ENCODE measurements at regions not wholly inside any gene's neighbourhood (a gene's known extent, or its start where the extent isn't known, plus 50 kb on each side); places are given as distances from the start of the nearest gene placed in this dataset.
A peak's percentile ranks its signal among the peaks of the same experiment; 100 is the strongest.
"Not testable (repeated sequence)": the region's sequence is repeated elsewhere in the genome, so short reads cannot be mapped to it uniquely, and the experiment has no call there.

GRCh38 chr5:56409331-56410190, 176.4 kb upstream of the ANKRD55 start:
- no peaks in the 10 kb centered on the region for H3K27me3 ChIP-seq (ENCODE audit: control insufficient read depth, insufficient read depth, low read length)
- DNase-seq: peak; percentile 51 to 73
- 80% methylated on average over 3 of the region's 13 CpGs for WGBS (ENCODE audit: insufficient coverage, low lambda C conversion rate)
- H3K4me3 ChIP-seq (ENCODE audit: low read length): no peak overlapping the region
- no peaks in the 10 kb centered on the region for H3K9me3 ChIP-seq (ENCODE audit: control insufficient read depth, low read depth, low read length)
- H3K36me3 ChIP-seq (ENCODE audit: control insufficient read depth, insufficient read depth, low read length): no peaks in the 10 kb centered on the region
- peak overlapping the region; percentile 59 for H3K27ac ChIP-seq (ENCODE audit: low read length)
- H3K4me1 ChIP-seq (ENCODE audit: control insufficient read depth, insufficient read depth, low read length): peaks cover 42% of the 10 kb centered on the region

- H3K9me3 ChIP-seq (ENCODE audit: control insufficient read depth, low read depth, low read length): no peaks in the 10 kb centered on the region
- H3K36me3 ChIP-seq (ENCODE audit: control insufficient read depth, insufficient read depth, low read length): no peaks in the 10 kb centered on the region
- no peak overlapping the region for H3K4me3 ChIP-seq (ENCODE audit: low read length)
- no peak overlapping the region for H3K27ac ChIP-seq (ENCODE audit: low read length)
- no peaks in the 10 kb centered on the region for H3K27me3 ChIP-seq (ENCODE audit: control insufficient read depth, insufficient read depth, low read length)
- H3K4me1 ChIP-seq (ENCODE audit: control insufficient read depth, insufficient read depth, low read length): peaks cover 34% of the 10 kb centered on the region
- no CpG with 5 or more reads among the region's 2 CpGs for WGBS (ENCODE audit: insufficient coverage, low lambda C conversion rate)
- DNase-seq: no peak
These were observed 173.7 kb upstream of the ANKRD55 start for GRCh38 chr5:56406838-56407237.

GRCh38 chr5:56406221-56406620, 173.1 kb upstream of the ANKRD55 start:
- H3K4me3 ChIP-seq (ENCODE audit: low read length): no peak overlapping the region
- WGBS (ENCODE audit: insufficient coverage, low lambda C conversion rate): no CpG with 5 or more reads among the region's 1 CpG
- peaks cover 31% of the 10 kb centered on the region for H3K4me1 ChIP-seq (ENCODE audit: control insufficient read depth, insufficient read depth, low read length)
- H3K9me3 ChIP-seq (ENCODE audit: control insufficient read depth, low read depth, low read length): no peaks in the 10 kb centered on the region
- H3K27me3 ChIP-seq (ENCODE audit: control insufficient read depth, insufficient read depth, low read length): no peaks in the 10 kb centered on the region
- H3K36me3 ChIP-seq (ENCODE audit: control insufficient read depth, insufficient read depth, low read length): no peaks in the 10 kb centered on the region
- peak overlapping the region; percentile 14 for H3K27ac ChIP-seq (ENCODE audit: low read length)
- no peak for DNase-seq

- Histone ChIP-seq H3K27me3 (ENCODE audit: control insufficient read depth, insufficient read depth, low read length) (no peaks in the 10 kb centered on the region), H3K9me3 (ENCODE audit: control insufficient read depth, low read depth, low read length) (no peaks in the 10 kb centered on the region), H3K4me3 (ENCODE audit: low read length) (no peak overlapping the region), H3K36me3 (ENCODE audit: control insufficient read depth, insufficient read depth, low read length) (no peaks in the 10 kb centered on the region), H3K4me1 (ENCODE audit: control insufficient read depth, insufficient read depth, low read length) (peaks cover 31% of the 10 kb centered on the region), H3K27ac (ENCODE audit: low read length) (peak overlapping the region; percentile 14)
- no CpG with 5 or more reads among the region's 4 CpGs for WGBS (ENCODE audit: insufficient coverage, low lambda C conversion rate)
- peak in 1 of 2 donors; percentile 42 for DNase-seq
These were observed 172.2 kb upstream of the ANKRD55 start for GRCh38 chr5:56405116-56405908.

GRCh38 chr5:56402266-56403220, 169.4 kb upstream of the ANKRD55 start:
- WGBS (ENCODE audit: insufficient coverage, low lambda C conversion rate): 100% methylated on average over 1 of the region's 7 CpGs
- H3K4me3 ChIP-seq (ENCODE audit: low read length): no peak overlapping the region
- H3K4me1 ChIP-seq (ENCODE audit: control insufficient read depth, insufficient read depth, low read length): peaks cover 24% of the 10 kb centered on the region
- no peaks in the 10 kb centered on the region for H3K27me3 ChIP-seq (ENCODE audit: control insufficient read depth, insufficient read depth, low read length)
- H3K27ac ChIP-seq (ENCODE audit: low read length): peak overlapping the region; percentile 37
- H3K9me3 ChIP-seq (ENCODE audit: control insufficient read depth, low read depth, low read length): peaks cover 2% of the 10 kb centered on the region
- DNase-seq: peak in 1 of 2 donors; percentile 49
- no peaks in the 10 kb centered on the region for H3K36me3 ChIP-seq (ENCODE audit: control insufficient read depth, insufficient read depth, low read length)

GRCh38 chr5:56397796-56398195, 164.7 kb upstream of the ANKRD55 start:
- not testable (repeated sequence) for H3K27ac ChIP-seq (ENCODE audit: low read length); DNase-seq; H3K4me1 ChIP-seq (ENCODE audit: control insufficient read depth, insufficient read depth, low read length); H3K4me3 ChIP-seq (ENCODE audit: low read length); H3K27me3 ChIP-seq (ENCODE audit: control insufficient read depth, insufficient read depth, low read length); H3K36me3 ChIP-seq (ENCODE audit: control insufficient read depth, insufficient read depth, low read length); H3K9me3 ChIP-seq (ENCODE audit: control insufficient read depth, low read depth, low read length)
- WGBS (ENCODE audit: insufficient coverage, low lambda C conversion rate): no CpG with 5 or more reads among the region's 24 CpGs

GRCh38 chr5:56396634-56397033, 163.5 kb upstream of the ANKRD55 start:
- Histone ChIP-seq H3K9me3 (ENCODE audit: control insufficient read depth, low read depth, low read length) (peaks cover 6% of the 10 kb centered on the region), H3K27me3 (ENCODE audit: control insufficient read depth, insufficient read depth, low read length) (no peaks in the 10 kb centered on the region), H3K27ac (ENCODE audit: low read length) (no peak overlapping the region), H3K4me3 (ENCODE audit: low read length) (no peak overlapping the region), H3K4me1 (ENCODE audit: control insufficient read depth, insufficient read depth, low read length) (no peaks in the 10 kb centered on the region), H3K36me3 (ENCODE audit: control insufficient read depth, insufficient read depth, low read length) (no peaks in the 10 kb centered on the region)
- no peak for DNase-seq

- Histone ChIP-seq H3K4me1 (ENCODE audit: control insufficient read depth, insufficient read depth, low read length) (no peaks in the 10 kb centered on the region), H3K27ac (ENCODE audit: low read length) (no peak overlapping the region), H3K27me3 (ENCODE audit: control insufficient read depth, insufficient read depth, low read length) (no peaks in the 10 kb centered on the region), H3K4me3 (ENCODE audit: low read length) (no peak overlapping the region), H3K9me3 (ENCODE audit: control insufficient read depth, low read depth, low read length) (no peaks in the 10 kb centered on the region), H3K36me3 (ENCODE audit: control insufficient read depth, insufficient read depth, low read length) (no peaks in the 10 kb centered on the region)
- no peak for DNase-seq
- no CpG with 5 or more reads among the region's 2 CpGs for WGBS (ENCODE audit: insufficient coverage, low lambda C conversion rate)
These were observed 156.1 kb upstream of the ANKRD55 start for GRCh38 chr5:56389261-56389660.

GRCh38 chr5:56388229-56388985, 155.3 kb upstream of the ANKRD55 start:
- H3K9me3 ChIP-seq (ENCODE audit: control insufficient read depth, low read depth, low read length): no peaks in the 10 kb centered on the region
- no peak overlapping the region for H3K27ac ChIP-seq (ENCODE audit: low read length)
- DNase-seq: no peak
- no peaks in the 10 kb centered on the region for H3K4me1 ChIP-seq (ENCODE audit: control insufficient read depth, insufficient read depth, low read length)
- H3K4me3 ChIP-seq (ENCODE audit: low read length): no peak overlapping the region
- H3K36me3 ChIP-seq (ENCODE audit: control insufficient read depth, insufficient read depth, low read length): no peaks in the 10 kb centered on the region
- no peaks in the 10 kb centered on the region for H3K27me3 ChIP-seq (ENCODE audit: control insufficient read depth, insufficient read depth, low read length)
- no CpG with 5 or more reads among the region's 1 CpG for WGBS (ENCODE audit: insufficient coverage, low lambda C conversion rate)
